ENCODE measurements at regions not wholly inside any gene's neighbourhood (a gene's known extent, or its start where the extent isn't known, plus 50 kb on each side); places are given as distances from the start of the nearest gene placed in this dataset.

- TF ChIP-seq CTCF (conservative IDR thresholded peaks at IDR 0.05; ENCODE audit: low read length) (no peak), EZH2phosphoT487 (IDR thresholded peaks at IDR 0.05; ENCODE audit: borderline replicate concordance) (no peak)
These were observed 205.0 kb upstream of the ZNF521 start for GRCh38 chr18:25557011-25557410.

Data from Loucy (cell line).